ENCODE measurements at regions not wholly inside any gene's neighbourhood (a gene's known extent, or its start where the extent isn't known, plus 50 kb on each side); places are given as distances from the start of the nearest gene placed in this dataset.
"Not testable (repeated sequence)": the region's sequence is repeated elsewhere in the genome, so short reads cannot be mapped to it uniquely, and the experiment has no call there.

GRCh38 chr1:219863816-219864215, 64.5 kb downstream of the SLC30A10 start:
- not testable (repeated sequence) for H3K4me3 Mint-ChIP-seq, H3K9me3 Mint-ChIP-seq, H3K27ac Mint-ChIP-seq, ATAC-seq, H3K36me3 Mint-ChIP-seq, H3K4me1 Mint-ChIP-seq
- H3K27me3 Mint-ChIP-seq = peaks cover 12% of the 10 kb centered on the region

- H3K4me1 Mint-ChIP-seq = no peaks in the 10 kb centered on the region
- no peak for ATAC-seq
- H3K27ac Mint-ChIP-seq = no peak overlapping the region
- H3K36me3 Mint-ChIP-seq = no peaks in the 10 kb centered on the region
- peaks cover 12% of the 10 kb centered on the region for H3K27me3 Mint-ChIP-seq
- no peak overlapping the region for H3K4me3 Mint-ChIP-seq
- H3K9me3 Mint-ChIP-seq = peaks cover 2% of the 10 kb centered on the region
These were observed 66.0 kb downstream of the SLC30A10 start for GRCh38 chr1:219862366-219862765.

GRCh38 chr1:219858980-219859379, 69.4 kb downstream of the SLC30A10 start:
- Mint-ChIP-seq H3K27me3 (peaks cover 12% of the 10 kb centered on the region), H3K9me3 (peaks cover 6% of the 10 kb centered on the region), H3K4me3 (no peak overlapping the region), H3K4me1 (no peaks in the 10 kb centered on the region), H3K36me3 (no peaks in the 10 kb centered on the region), H3K27ac (no peak overlapping the region)
- no peak for ATAC-seq

- Mint-ChIP-seq H3K9me3 (peaks cover 9% of the 10 kb centered on the region), H3K36me3 (peaks cover 9% of the 10 kb centered on the region), H3K27me3 (peaks cover 28% of the 10 kb centered on the region), H3K27ac (no peak overlapping the region), H3K4me1 (no peaks in the 10 kb centered on the region), H3K4me3 (no peak overlapping the region)
- ATAC-seq = no peak
These were observed 81.0 kb downstream of the SLC30A10 start for GRCh38 chr1:219847215-219847855.

- H3K27me3 Mint-ChIP-seq = peaks cover 54% of the 10 kb centered on the region
- not testable (repeated sequence) for H3K36me3 Mint-ChIP-seq, H3K27ac Mint-ChIP-seq, H3K9me3 Mint-ChIP-seq, H3K4me3 Mint-ChIP-seq, ATAC-seq, H3K4me1 Mint-ChIP-seq
These were observed 88.8 kb downstream of the SLC30A10 start for GRCh38 chr1:219839595-219839994.

- Mint-ChIP-seq H3K36me3 (no peaks in the 10 kb centered on the region), H3K4me1 (peaks cover 6% of the 10 kb centered on the region), H3K9me3 (no peaks in the 10 kb centered on the region), H3K27ac (no peak overlapping the region), H3K4me3 (no peak overlapping the region), H3K27me3 (peaks cover 54% of the 10 kb centered on the region)
- no peak for ATAC-seq
These were observed 90.4 kb downstream of the SLC30A10 start for GRCh38 chr1:219837994-219838294.

GRCh38 chr1:219837274-219837993, 90.9 kb downstream of the SLC30A10 start:
- Mint-ChIP-seq H3K4me1 (peaks cover 6% of the 10 kb centered on the region), H3K4me3 (no peak overlapping the region), H3K27ac (no peak overlapping the region), H3K9me3 (no peaks in the 10 kb centered on the region), H3K27me3 (peaks cover 54% of the 10 kb centered on the region), H3K36me3 (no peaks in the 10 kb centered on the region)
- no peak for ATAC-seq

GRCh38 chr1:219834314-219834917, 93.9 kb downstream of the SLC30A10 start:
- no peak for ATAC-seq
- Mint-ChIP-seq H3K27ac (no peak overlapping the region), H3K4me1 (peaks cover 6% of the 10 kb centered on the region), H3K4me3 (no peak overlapping the region), H3K9me3 (no peaks in the 10 kb centered on the region), H3K27me3 (peaks cover 48% of the 10 kb centered on the region), H3K36me3 (no peaks in the 10 kb centered on the region)

- H3K27ac Mint-ChIP-seq = no peak overlapping the region
- no peaks in the 10 kb centered on the region for H3K9me3 Mint-ChIP-seq
- H3K4me1 Mint-ChIP-seq = peaks cover 6% of the 10 kb centered on the region
- H3K4me3 Mint-ChIP-seq = no peak overlapping the region
- ATAC-seq = no peak
- no peaks in the 10 kb centered on the region for H3K36me3 Mint-ChIP-seq
- peaks cover 40% of the 10 kb centered on the region for H3K27me3 Mint-ChIP-seq
These were observed 95.0 kb downstream of the SLC30A10 start for GRCh38 chr1:219833214-219833815.

GRCh38 chr1:219826290-219826689, 102.1 kb downstream of the SLC30A10 start:
- Mint-ChIP-seq H3K9me3 (no peaks in the 10 kb centered on the region), H3K27ac (no peak overlapping the region), H3K4me1 (no peaks in the 10 kb centered on the region), H3K27me3 (no peaks in the 10 kb centered on the region), H3K36me3 (no peaks in the 10 kb centered on the region), H3K4me3 (no peak overlapping the region)
- ATAC-seq = no peak

- Mint-ChIP-seq H3K4me1 (no peaks in the 10 kb centered on the region), H3K4me3 (no peak overlapping the region), H3K9me3 (no peaks in the 10 kb centered on the region), H3K27me3 (no peaks in the 10 kb centered on the region), H3K36me3 (no peaks in the 10 kb centered on the region), H3K27ac (no peak overlapping the region)
- no peak for ATAC-seq
These were observed 103.0 kb downstream of the SLC30A10 start for GRCh38 chr1:219825355-219825754.

- Mint-ChIP-seq H3K9me3 (no peaks in the 10 kb centered on the region), H3K27ac (no peak overlapping the region), H3K4me1 (no peaks in the 10 kb centered on the region), H3K27me3 (peaks cover 3% of the 10 kb centered on the region), H3K36me3 (no peaks in the 10 kb centered on the region), H3K4me3 (no peak overlapping the region)
- ATAC-seq = no peak
These were observed 104.0 kb downstream of the SLC30A10 start for GRCh38 chr1:219824338-219824737.

GRCh38 chr1:219820551-219820950, 107.8 kb downstream of the SLC30A10 start:
- no peak overlapping the region for H3K4me3 Mint-ChIP-seq
- no peaks in the 10 kb centered on the region for H3K9me3 Mint-ChIP-seq
- H3K27me3 Mint-ChIP-seq = peaks cover 22% of the 10 kb centered on the region
- no peak for ATAC-seq
- H3K4me1 Mint-ChIP-seq = no peaks in the 10 kb centered on the region
- no peaks in the 10 kb centered on the region for H3K36me3 Mint-ChIP-seq
- no peak overlapping the region for H3K27ac Mint-ChIP-seq

- Mint-ChIP-seq H3K9me3 (no peaks in the 10 kb centered on the region), H3K27me3 (peaks cover 28% of the 10 kb centered on the region), H3K36me3 (no peaks in the 10 kb centered on the region), H3K4me1 (no peaks in the 10 kb centered on the region), H3K27ac (no peak overlapping the region), H3K4me3 (no peak overlapping the region)
- no peak for ATAC-seq
These were observed 110.4 kb downstream of the SLC30A10 start for GRCh38 chr1:219817914-219818313.

- Mint-ChIP-seq H3K4me1 (no peaks in the 10 kb centered on the region), H3K27me3 (peaks cover 30% of the 10 kb centered on the region), H3K36me3 (no peaks in the 10 kb centered on the region), H3K9me3 (no peaks in the 10 kb centered on the region), H3K27ac (no peak overlapping the region), H3K4me3 (no peak overlapping the region)
- ATAC-seq = no peak
These were observed 115.1 kb downstream of the SLC30A10 start for GRCh38 chr1:219813294-219813693.
